Erythroblast (primary cell): ENCODE measurements at regions not wholly inside any gene's neighbourhood (a gene's known extent, or its start where the extent isn't known, plus 50 kb on each side); places are given as distances from the start of the nearest gene placed in this dataset.
"Not testable (repeated sequence)": the region's sequence is repeated elsewhere in the genome, so short reads cannot be mapped to it uniquely, and the experiment has no call there.

ENCODE experiments used
- DNase-seq, 2 experiments: peaks; one replicate each; lab custom pipeline; 2025; lab: John Stamatoyannopoulos, UW
- GATA1 ChIP-seq: IDR thresholded peaks from 2 replicates; pipeline ENCODE4 v1.6.1; 2011; ENCODE audit warnings: low read depth, mild to moderate bottlenecking, control low read depth, low read length, moderate library complexity
- POLR2A ChIP-seq: IDR thresholded peaks from 2 replicates; pipeline ENCODE4 v1.6.1; 2011; ENCODE audit warnings: mild to moderate bottlenecking, low read length

DNA sequence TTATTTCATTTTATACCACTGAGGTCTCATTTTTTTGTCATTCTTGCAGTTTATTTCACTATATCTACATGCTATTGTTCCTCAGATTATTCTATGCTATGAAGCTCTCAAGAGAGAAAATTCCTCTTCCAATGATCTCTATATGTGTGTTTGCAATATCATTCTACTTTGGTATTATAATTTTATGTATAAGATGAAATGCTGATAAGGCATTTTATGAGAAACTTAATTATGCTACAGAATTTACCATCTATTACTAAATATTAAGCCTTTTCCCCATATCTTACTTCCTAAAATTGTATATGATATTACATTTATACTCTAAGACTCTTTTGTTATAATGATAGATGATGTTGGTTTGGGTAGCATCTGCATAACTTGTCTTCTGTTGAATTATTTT lies 765.5 kb downstream of the KCNJ2 start:
- no peak for DNase-seq

DNA sequence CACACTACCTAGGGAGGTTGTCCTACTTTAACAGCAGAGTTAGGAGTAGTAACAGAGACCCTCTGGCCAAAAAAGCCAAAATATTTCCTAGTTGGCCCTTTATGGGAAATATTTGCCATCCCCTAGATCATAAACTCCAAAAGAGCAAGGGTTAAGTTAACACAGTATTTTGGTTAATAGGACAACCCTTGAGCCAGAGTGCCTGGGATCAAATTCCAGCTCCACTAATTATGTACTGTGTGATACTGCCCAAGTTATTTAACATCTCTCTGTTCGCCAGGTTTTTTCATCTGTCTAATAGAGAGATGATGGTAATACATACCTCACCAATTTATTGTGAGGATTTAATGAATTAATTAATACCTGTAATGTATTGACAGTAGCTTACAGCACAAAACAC lies 767.4 kb downstream of the KCNJ2 start:
- no peak for DNase-seq
- no peak for TF ChIP-seq POLR2A

More for the DNA sequence above, 765.5 kb downstream of the KCNJ2 start:
- TF ChIP-seq POLR2A = no peak
- no peak for TF ChIP-seq GATA1

DNA sequence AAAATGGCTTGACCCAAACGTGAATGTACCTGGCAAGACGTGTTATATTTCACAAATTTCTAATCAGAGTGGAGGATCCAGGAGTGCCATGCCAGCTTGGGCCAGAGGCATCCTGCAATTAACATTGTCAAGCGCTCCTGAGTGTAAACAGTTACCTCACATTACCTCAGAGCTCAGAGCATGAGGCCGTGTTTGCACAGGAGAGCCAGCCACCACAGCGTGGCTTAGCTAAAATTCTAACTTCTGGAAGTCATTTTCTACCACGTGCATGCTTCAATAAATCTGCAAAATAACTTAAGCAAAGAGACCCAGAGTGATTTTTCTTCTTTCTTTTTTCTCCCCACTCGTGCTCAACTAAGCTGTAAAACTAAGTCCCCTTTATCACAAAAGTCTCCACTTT lies 769.0 kb downstream of the KCNJ2 start:
- no peak for DNase-seq
- no peak for TF ChIP-seq GATA1
- no peak for TF ChIP-seq POLR2A

DNA sequence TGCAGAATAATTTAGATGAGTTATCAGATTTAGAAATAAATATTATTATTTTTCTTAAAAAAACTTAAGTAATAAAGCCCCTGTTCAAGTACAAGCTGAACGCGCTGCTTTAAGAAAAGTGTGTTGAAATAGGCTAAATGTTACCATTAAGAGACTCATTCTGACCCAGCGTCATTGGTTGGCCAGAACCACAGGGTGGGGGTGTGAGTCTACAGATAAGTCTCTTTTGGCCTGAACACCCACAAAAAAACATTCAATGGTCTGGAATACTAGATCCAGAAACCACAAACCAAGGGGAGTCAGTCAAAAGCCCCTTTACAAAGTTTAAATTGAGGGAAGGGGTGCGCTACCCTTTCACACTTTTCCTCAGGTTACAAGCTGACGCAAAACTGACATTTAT lies 776.1 kb downstream of the KCNJ2 start:
- no peak for TF ChIP-seq GATA1
- DNase-seq = no peak

DNA sequence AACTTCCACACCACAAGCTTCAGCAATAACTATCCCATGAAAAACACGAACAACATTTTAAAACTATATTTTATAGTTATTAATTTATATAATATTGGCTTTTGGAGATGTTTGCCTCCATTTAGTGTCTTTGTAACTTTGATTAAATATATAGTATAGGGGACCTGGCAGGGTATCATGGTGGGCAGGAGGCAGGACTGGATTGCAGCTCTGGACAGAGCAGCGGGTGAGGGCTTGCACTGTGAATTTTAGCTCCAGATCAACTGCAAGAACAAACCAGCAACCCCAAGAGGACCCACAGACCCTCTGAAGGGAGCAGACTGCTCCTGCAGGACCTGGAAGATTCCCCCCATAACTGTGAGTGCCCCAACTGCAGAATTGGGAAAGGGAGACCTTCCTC lies 777.9 kb downstream of the KCNJ2 start:
- TF ChIP-seq GATA1 = no peak
- DNase-seq = no peak

DNA sequence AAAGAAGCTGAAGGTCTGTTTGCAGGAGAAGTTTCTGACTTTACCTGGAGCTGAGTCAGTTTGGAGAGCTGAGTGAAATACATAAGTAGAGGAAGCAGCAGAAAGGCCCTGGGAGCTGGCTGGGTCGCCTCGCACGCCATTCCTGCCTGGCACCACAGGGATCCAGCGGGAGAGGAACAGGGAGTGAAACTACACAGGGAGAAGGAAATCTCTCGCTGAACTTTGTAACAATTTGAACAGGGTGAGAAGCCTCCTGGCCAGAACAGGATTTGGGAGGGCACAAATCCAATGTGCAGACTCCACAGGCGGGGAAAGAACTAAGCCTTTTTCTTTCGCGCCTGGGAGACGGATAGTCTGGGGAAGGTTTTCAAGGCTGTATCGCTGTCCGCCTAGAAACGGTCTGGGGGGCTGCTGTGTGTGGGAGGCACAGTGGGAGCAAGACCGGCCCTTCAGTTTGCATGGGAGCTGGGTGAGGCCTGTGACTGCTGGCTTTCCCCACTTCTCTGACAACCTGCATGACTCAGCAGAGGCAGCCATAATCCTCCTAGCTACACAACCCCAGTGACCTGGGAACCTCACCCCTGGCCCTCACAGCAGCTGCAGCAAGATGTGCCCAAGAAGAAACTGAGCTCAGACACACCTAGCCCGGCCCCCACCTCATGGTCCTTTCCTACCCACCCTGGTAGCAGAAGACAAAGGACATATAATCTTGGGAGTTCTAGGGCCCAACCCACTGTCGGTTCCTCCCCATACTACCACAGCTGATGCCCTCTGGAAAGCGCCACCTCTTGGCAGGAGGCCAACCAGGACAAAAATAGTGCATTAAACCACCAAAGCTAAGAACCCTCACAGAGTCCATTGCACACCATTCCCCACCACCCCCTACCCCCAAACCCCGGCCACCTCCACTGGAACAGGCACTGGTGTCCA lies 778.6 kb downstream of the KCNJ2 start:
- TF ChIP-seq POLR2A (no peak), GATA1 (no peak)
- DNase-seq = no peak

DNA sequence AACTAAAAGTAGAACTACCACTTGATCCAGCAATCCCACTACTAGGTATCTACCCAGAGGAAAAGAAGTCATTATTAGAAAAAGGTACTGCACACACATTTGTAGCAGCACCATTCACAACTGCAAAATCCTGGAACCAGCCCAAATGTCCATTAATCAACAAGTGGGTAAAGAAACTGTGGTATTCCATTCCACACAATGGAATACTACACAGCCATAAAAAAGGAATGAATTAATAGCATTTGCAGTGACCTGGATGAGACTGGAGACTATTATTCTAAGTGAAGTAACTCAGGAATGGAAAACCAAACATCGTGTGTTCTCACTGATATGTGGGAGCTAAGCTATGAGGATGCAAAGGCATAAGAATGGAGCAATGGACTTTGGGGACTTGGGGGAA lies 783.8 kb downstream of the KCNJ2 start:
- DNase-seq = not testable (repeated sequence)

DNA sequence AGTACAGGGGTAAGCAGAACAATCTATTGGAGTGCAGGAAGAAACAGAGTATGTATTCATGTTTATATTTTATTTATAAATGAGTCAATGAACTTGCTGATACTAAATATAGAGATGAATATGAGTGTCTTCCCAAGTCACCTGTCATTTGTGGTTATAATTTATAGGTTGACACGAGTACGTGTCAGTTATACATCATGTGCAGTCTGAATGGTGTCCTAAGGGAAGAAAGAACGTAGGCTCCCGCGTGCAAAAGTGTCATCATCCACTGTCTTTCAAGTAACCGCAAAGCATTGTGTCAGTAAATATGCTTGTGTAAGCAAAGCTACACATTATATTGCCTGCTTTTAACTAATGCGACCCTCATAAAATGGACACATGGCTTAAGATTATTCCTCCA lies 786.1 kb downstream of the KCNJ2 start:
- no peak for TF ChIP-seq GATA1
- no peak for TF ChIP-seq POLR2A
- DNase-seq = no peak

DNA sequence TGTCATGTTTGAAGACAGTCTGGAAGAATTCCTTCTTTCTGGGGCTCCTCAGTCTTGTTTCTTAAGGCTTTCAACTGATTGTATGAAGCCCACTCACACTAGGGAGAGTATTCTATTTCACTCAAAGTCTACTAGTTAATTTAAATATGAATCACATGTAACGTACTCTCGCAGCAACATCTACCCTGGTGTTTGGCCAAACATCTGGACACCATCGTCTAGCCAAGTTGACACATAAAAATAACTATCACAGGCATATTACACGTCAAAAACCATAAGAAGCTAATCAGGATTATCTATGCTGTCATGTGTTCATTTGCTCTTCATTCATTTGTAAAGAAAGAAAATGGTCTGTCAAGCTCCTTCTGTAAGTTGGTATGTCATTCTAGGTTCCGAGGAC lies 787.4 kb downstream of the KCNJ2 start:
- no peak for TF ChIP-seq GATA1
- no peak for TF ChIP-seq POLR2A

DNA sequence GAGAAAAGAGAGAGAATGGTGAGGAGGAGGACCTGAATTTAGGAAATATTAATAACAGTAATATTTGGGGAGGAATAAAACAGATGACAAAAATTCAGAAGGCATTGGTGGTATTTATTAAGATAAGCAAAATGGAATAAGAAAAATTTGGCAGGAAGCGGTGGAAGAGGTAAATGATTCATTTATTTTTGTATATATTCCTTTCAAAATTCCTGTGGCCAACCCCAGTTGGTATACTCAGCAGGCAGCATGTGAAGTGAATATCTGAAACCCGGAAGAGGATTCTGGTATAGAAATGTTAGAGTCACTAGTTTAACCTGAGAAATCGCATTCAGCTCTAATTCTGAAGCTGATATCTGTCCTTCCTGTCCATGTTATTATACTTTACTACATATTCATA lies 792.0 kb downstream of the KCNJ2 start:
- TF ChIP-seq POLR2A = no peak
- no peak for TF ChIP-seq GATA1
- no peak for DNase-seq

More for the DNA sequence above, 787.4 kb downstream of the KCNJ2 start:
- DNase-seq = no peak

DNA sequence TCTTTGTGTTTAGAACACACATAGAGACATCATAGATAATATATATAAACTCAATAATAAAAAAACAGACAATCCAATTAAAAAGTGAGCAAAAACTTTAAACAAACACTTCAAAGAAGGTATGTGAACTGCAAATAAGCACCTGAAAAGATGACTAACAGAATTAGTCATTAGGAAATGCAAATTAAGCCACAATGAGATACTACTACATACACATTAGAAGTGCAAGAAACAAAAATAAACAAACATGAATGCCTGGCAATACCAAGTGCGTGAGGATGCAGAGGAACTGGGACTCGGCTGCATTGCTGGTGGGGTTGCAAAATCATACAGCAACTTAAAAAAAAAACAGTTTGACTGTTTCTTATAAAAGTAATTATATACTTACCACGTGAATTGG lies 799.0 kb downstream of the KCNJ2 start:
- TF ChIP-seq GATA1 = no peak
- no peak for TF ChIP-seq POLR2A

DNA sequence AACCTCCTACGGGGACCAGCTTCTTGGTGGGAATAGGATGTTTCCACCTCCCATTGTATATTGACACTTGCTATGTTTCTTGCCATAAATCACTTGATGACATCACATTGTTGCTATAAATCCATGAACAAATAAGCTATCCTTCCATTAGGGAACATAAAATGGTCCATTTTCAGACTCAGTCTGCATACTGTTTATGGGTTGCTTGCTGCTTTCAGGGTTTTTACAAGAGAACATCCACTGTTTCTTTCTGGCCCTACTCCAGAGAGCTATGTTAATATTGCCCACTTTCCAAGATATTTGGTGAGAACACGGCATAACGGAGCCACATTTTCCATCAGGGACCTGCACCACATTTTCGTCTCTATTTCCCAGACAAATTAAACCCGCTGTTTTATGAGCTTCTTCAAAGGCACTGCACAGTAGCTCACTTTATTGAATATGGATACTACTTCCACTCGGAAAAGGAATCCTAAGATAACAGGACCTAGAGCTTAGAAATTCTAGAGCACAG lies 800.2 kb downstream of the KCNJ2 start:
- TF ChIP-seq POLR2A (no peak), GATA1 (no peak)
- no peak for DNase-seq

More for the DNA sequence above, 799.0 kb downstream of the KCNJ2 start:
- no peak for DNase-seq

DNA sequence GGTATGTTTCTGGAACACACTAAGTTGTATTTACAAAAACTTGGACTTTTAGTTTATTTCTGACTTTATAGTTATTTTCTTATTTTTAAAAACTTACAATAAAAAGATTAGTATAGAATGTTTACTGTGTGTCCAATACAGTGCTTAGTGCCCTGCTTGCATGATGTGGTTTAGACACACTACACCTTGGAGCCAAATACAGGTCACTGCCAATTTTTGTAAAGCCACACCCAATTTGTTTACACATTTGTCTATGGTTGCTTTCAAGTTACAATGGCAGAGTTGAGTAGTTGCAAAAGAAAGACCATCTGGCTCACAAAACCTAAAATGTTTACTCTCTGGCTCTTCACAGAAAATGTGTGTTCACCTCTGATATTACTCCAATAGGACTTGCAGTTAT lies 807.1 kb downstream of the KCNJ2 start:
- no peak for TF ChIP-seq GATA1
- no peak for TF ChIP-seq POLR2A
- DNase-seq = no peak

DNA sequence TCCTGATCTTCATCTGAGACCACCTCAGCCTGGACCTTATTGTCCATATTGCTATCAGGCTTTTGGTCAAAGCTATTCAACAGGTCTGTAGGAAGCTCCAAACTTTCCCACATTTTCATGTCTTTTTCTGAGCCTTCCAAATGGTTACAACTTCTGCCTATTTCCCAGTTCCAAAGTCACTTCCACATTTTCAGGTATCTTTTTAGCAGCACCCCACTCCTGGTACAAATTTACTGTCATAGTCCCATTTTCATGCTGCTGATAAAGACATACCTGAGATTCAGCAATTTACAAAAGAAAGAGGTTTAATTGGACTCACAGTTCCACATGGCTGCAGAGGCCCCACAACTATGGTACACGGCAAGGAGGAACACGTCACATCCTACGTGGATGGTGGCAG lies 815.5 kb downstream of the KCNJ2 start:
- TF ChIP-seq POLR2A = no peak
- DNase-seq = no peak

DNA sequence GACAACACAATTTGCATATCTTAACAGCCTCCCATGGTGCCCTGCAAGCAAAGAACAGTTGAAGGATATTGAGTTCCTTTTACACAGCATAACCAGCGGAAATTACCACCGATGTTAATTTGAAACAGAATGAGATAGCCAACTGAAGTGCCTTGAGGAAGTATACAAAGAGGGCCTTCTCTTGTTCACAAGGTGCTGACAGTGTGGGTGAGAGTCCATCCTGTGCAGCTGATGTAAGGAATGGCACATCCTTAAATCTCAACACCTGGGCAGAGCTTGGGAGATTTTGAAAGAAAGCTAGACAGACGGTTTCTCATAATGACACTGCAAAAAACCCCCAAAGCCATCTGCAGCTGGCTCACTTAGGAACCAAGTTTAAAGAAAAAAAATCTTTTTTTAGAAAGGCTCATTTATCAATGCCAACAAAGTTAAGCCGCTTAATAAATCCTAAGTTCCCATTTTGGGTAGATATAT lies 818.6 kb downstream of the KCNJ2 start:
- no peak for TF ChIP-seq POLR2A
- TF ChIP-seq GATA1 = no peak
- DNase-seq = no peak
